ENCODE measurements at regions not wholly inside any gene's neighbourhood (a gene's known extent, or its start where the extent isn't known, plus 50 kb on each side); places are given as distances from the start of the nearest gene placed in this dataset.
"Not testable (repeated sequence)": the region's sequence is repeated elsewhere in the genome, so short reads cannot be mapped to it uniquely, and the experiment has no call there.

- no peak for TF ChIP-seq CTCF (IDR thresholded peaks at IDR 0.05)
- H3K36me3 Mint-ChIP-seq (ENCODE audit: low read depth): peaks cover 4% of the 10 kb centered on the region
- H3K27ac Mint-ChIP-seq (ENCODE audit: unreplicated experiment): no peak overlapping the region
- no peaks in the 10 kb centered on the region for H3K9me3 Mint-ChIP-seq (ENCODE audit: low read depth)
- no peaks in the 10 kb centered on the region for H3K27me3 Mint-ChIP-seq (ENCODE audit: low read depth)
- H3K4me3 Mint-ChIP-seq (ENCODE audit: unreplicated experiment): no peak overlapping the region
- no peak for DNase-seq (ENCODE audit: low spot score)
- no peaks in the 10 kb centered on the region for H3K4me1 Mint-ChIP-seq (ENCODE audit: low read depth)
These were observed 489.4 kb upstream of the ZP4 start for GRCh38 chr1:238380167-238380566.

GRCh38 chr1:238379446-238379845 lies 488.7 kb upstream of the ZP4 start:
- H3K4me3 Mint-ChIP-seq (ENCODE audit: unreplicated experiment); H3K27ac Mint-ChIP-seq (ENCODE audit: unreplicated experiment); H3K27me3 Mint-ChIP-seq (ENCODE audit: low read depth); DNase-seq (ENCODE audit: low spot score); H3K4me1 Mint-ChIP-seq (ENCODE audit: low read depth); H3K9me3 Mint-ChIP-seq (ENCODE audit: low read depth); H3K36me3 Mint-ChIP-seq (ENCODE audit: low read depth): not testable (repeated sequence)

GRCh38 chr1:238377280-238377919 lies 486.7 kb upstream of the ZP4 start:
- Mint-ChIP-seq H3K4me1 (ENCODE audit: low read depth) (no peaks in the 10 kb centered on the region), H3K27me3 (ENCODE audit: low read depth) (no peaks in the 10 kb centered on the region), H3K9me3 (ENCODE audit: low read depth) (no peaks in the 10 kb centered on the region), H3K4me3 (ENCODE audit: unreplicated experiment) (no peak overlapping the region), H3K36me3 (ENCODE audit: low read depth) (peaks cover 3% of the 10 kb centered on the region), H3K27ac (ENCODE audit: unreplicated experiment) (no peak overlapping the region)
- no peak for DNase-seq (ENCODE audit: low spot score)
- TF ChIP-seq CTCF (IDR thresholded peaks at IDR 0.05): no peak

GRCh38 chr1:238370599-238370998 lies 479.9 kb upstream of the ZP4 start:
- Mint-ChIP-seq H3K4me1 (ENCODE audit: low read depth) (no peaks in the 10 kb centered on the region), H3K4me3 (ENCODE audit: unreplicated experiment) (no peak overlapping the region), H3K36me3 (ENCODE audit: low read depth) (peaks cover 5% of the 10 kb centered on the region), H3K27me3 (ENCODE audit: low read depth) (no peaks in the 10 kb centered on the region), H3K27ac (ENCODE audit: unreplicated experiment) (no peak overlapping the region), H3K9me3 (ENCODE audit: low read depth) (peaks cover 9% of the 10 kb centered on the region)
- no peak for TF ChIP-seq CTCF (IDR thresholded peaks at IDR 0.05)
- DNase-seq (ENCODE audit: low spot score): no peak

- Mint-ChIP-seq H3K4me1 (ENCODE audit: low read depth) (no peaks in the 10 kb centered on the region), H3K4me3 (ENCODE audit: unreplicated experiment) (no peak overlapping the region), H3K27ac (ENCODE audit: unreplicated experiment) (no peak overlapping the region), H3K36me3 (ENCODE audit: low read depth) (peaks cover 3% of the 10 kb centered on the region), H3K27me3 (ENCODE audit: low read depth) (no peaks in the 10 kb centered on the region), H3K9me3 (ENCODE audit: low read depth) (peaks cover 6% of the 10 kb centered on the region)
- TF ChIP-seq CTCF (IDR thresholded peaks at IDR 0.05): no peak
- no peak for DNase-seq (ENCODE audit: low spot score)
These were observed 473.6 kb upstream of the ZP4 start for GRCh38 chr1:238364214-238364892.

- Mint-ChIP-seq H3K36me3 (ENCODE audit: low read depth) (no peaks in the 10 kb centered on the region), H3K4me3 (ENCODE audit: unreplicated experiment) (no peak overlapping the region), H3K27me3 (ENCODE audit: low read depth) (no peaks in the 10 kb centered on the region), H3K4me1 (ENCODE audit: low read depth) (no peaks in the 10 kb centered on the region), H3K9me3 (ENCODE audit: low read depth) (peaks cover under 1% of the 10 kb centered on the region), H3K27ac (ENCODE audit: unreplicated experiment) (no peak overlapping the region)
- TF ChIP-seq CTCF (IDR thresholded peaks at IDR 0.05): no peak
- DNase-seq (ENCODE audit: low spot score): no peak
These were observed 469.8 kb upstream of the ZP4 start for GRCh38 chr1:238360474-238360873.

Data from chondrocyte (in vitro differentiated cells).